Fibroblast of skin of left quadriceps (primary cell): ENCODE measurements at regions not wholly inside any gene's neighbourhood (a gene's known extent, or its start where the extent isn't known, plus 50 kb on each side); places are given as distances from the start of the nearest gene placed in this dataset.

Experiments
- DNase-seq, 2 experiments: peaks; one replicate each; pipeline ENCODE4 v3.0.0-alpha.2; 2013; ENCODE audit warnings: low read depth in 2 of 2

DNA sequence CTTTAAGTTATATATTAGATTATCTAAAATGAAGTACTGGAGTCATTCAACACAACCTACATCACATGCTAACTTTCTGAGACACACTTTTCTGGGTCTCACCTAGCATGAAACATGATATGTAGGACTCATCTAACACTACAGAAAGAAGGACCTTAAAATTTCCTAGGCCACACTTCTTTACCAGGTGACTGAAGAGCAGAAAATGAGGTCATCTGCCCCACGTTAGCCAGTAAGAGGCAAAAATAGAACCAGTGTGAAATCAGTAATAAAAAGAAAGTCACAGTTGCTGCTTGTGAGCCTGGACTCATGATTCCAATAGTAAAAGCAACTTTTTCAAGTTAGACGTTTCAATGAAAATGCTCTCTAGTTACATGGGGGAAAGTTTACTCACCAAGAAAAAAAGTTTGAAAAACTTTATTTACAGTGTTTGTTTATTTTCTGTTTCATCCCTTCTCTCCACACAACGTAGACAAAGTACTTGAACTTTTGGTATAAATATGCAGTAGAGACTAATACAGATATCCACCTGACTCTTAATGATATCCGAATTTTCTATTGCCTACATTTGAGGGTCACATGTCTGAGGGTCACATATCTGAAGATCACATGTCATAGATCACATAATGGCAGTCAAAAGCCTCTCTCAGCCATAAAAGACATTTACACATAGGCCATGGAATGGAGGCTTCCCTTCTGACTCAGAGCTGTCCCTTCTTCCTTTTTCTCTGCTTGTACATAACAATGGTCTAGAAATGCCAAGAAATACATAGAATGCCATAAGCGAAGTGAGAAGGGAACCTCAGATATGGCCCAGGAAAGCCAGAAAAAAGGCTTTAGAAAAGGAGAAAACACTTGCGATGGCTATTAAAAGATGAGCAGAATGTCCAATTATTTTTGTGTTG is 362.9 kb downstream of the ZEB2 start:
- no peak for DNase-seq

DNA sequence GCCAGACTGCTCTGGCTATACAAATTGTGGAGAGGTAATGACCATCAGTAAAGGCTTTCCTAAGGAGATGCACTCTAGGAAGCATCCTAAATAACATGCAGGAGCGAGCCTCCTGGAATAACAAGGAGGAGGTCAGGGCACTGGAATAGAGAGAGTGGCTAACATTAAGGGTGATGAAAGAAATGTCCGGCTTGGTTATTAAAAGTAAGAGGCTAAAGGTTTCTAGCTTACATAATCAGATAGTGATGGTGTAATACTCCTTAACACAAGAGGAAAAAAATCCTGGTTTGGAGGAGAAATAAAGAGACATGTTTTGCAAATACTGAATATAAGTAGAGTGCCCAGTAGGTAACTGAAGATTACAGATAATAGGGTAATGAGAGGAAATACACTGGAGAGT is 365.7 kb downstream of the ZEB2 start:
- no peak for DNase-seq

DNA sequence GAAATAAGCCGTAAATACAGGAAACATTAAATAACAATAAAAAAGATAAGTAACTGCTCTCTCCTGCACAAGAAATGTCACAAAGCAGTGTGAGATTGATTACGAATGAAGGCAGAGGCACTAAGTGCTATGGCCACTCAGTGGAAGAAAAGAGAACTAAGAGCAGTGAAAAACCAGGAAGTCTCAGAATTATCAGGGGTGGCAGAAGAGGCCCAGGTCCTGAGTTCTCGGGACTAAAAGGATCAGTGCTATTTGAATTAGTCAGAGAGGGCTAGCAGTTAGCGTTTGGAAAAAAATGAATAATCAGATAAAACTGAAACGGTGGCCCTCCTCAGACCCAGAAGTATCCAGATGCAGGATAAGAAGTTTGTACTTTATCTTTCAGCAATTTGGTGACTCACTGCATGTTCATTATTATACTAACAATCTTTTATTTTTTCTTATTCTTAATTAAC is 367.1 kb downstream of the ZEB2 start:
- DNase-seq, result peak; percentile 14 to 24

DNA sequence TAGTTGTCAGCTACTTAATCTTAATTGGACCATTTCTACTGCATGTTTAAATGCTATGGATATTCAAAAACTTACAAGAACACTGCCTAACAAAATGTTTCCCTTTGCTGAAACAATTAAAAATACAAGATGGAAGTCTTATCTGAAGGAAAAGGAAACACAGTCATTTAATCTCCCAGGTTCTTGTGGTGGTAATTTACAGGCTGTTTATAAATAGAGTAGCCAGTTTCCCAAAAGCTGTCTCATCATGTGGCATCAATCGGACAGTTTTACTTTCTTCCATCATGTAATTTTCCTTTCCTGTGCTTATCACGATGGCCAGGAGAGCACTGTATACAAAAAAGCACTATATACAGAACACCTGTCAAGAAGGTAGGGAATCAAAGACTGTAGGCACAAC is 368.1 kb downstream of the ZEB2 start:
- DNase-seq, result no peak

DNA sequence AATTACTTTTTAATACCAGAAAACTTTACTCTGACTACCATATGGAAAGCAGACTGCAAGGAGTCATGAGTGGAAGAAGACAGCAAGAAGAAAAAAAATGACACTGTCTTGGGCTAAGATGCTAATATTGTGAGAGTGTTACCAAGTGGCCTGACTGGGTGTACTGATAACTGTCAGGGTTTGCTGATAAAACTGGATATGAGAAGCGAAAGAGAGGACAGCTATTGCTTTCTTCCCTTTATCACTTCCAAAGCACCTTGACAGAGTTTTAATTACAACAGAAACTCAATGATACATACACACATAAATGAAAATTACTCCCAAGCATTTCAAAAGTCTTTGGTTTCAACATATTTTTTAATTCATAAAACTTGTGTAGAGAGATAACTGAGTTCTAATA is 368.5 kb downstream of the ZEB2 start:
- DNase-seq, result no peak

DNA sequence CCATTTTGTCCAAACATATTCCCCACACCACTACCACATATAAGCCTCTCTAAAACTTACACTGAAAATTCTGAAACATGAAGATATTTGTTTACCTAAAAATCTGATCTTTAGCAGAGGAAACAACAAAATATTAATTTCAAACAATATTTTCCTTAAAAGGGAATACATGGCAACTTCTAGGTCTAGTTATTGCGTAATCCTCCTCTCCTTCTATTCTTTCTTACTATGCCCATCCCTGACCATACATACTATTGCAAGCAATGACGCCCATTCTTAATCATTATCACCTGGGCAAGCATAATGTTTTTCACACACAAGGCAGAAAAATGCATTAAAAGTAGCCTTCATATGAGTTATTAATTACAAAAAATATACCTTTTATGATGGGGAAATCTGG is 372.6 kb downstream of the ZEB2 start:
- DNase-seq, result no peak

DNA sequence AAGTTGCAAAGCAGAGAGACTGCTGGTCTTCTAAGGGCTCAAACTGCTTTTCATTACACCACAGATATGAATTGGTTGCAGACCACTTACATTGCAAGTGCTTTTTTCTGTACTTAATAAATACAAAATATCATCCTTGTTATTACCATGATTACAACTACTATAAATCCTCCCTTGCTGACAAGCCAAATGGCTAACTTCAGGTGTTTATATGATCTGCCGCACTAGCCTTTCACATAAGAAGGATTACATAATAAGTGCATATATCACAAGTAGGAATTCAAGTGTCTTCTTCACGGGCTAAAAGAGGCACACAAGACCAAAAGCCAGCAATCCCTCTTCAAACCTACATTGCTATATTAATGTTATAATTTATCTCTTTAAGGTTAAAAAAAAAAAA is 373.0 kb downstream of the ZEB2 start:
- no peak for DNase-seq

DNA sequence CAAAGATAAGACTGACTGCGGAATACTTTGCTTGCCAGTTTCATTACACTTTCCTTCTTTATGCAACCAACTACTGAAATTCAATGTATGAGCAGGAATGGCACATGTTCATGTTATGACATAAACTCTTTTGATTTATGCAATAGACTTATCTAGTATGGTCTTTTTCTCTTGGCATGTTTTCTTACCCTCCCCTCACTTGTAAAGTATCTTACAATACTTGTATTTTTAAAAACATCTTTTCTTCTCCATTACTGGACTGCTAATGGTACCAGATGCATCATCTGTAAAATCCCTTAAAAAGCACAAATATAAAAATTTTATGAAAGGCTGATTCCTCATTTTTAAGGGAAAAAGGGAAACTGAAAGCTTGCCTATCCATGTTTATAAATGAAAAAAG is 373.8 kb downstream of the ZEB2 start:
- no peak for DNase-seq

DNA sequence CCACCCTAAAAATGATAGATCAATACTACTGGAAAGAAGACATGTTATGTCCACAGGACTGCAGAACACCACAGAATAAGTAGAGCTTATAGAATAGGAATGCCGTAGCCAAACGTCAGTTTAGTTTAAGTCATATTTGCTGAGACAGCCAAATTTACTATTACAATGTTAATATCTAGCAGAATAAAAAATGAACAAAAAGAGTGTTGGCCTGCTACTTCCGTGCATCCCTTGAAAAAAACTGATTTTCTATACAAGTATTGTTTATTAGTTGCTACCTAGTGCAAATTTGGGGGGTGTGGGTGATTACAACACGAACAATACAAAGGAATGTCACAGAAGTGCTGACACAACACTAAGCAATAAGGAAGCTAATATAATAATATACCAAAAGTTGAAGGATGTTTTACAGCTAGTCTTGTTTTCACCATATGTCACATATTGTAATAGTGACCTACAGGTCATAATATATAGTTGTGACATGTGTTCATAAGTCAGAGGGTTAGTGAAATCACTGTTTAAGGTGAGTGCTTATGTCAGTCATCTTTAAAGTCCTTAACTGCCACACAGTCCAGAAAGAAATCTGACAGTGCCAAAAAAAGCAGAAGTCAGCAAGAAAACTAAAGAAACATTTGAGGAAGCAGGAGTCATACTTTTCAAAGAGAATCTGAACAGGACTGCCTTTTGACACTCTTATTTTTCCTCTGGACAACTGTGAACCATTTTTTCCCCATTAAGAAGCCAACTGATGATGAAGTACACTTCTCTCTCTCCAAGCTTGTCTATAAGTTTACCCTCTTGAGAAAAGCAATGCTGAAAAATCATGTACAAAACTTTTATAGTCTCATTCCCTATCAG is 376.4 kb downstream of the ZEB2 start:
- no peak for DNase-seq

DNA sequence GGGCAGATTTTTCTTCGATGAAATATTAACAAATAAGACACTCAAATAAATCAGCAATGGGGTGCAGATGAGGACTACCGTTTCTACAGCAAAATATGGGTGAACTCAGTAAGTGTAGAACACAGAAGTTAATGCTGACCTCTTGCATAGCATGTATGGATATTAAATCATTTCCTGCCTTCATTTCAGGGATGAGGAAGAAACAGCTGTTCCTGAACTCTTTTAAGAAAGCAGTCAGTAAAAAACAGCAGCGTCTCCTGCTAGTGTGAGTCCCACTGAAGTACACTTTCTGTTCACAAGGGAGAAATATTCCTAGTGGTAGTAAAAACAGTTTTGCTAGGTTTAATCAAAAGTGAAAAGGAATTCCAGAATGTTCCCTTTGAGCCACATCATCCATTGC is 379.0 kb downstream of the ZEB2 start:
- no peak for DNase-seq

DNA sequence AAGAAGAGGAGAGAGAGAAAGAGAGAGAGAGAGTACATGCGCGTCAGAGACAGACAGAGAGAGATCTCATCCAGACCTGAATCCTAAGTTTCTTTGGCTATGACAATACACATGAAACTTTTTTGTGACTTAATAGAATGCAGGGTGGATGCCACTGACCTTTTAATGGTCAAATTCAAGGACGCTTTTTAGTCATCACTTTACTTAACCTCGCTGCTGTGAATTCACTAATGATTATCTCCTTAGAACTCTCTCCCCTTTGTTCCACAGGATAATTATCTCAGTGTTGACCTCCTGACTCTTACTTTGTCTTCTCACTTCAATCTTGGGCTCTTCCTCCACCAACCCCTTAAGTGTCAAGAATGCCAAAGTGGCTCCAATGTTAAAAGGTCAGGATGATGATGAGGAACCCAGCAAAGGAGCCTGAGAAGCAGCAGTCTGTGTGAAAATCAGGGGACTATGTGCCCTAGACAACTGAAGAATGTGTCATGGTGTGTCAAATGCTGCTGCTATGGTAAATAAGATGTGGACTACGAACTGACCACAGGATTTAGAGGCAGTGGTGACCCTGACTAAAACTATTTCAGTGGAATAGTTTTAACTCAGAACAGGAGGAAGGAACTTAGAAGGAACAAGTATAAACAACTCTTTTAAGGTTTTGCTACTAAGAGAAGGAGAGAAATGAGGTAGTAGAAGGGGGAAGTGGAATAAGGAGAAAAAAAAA is 382.1 kb downstream of the ZEB2 start:
- no peak for DNase-seq

DNA sequence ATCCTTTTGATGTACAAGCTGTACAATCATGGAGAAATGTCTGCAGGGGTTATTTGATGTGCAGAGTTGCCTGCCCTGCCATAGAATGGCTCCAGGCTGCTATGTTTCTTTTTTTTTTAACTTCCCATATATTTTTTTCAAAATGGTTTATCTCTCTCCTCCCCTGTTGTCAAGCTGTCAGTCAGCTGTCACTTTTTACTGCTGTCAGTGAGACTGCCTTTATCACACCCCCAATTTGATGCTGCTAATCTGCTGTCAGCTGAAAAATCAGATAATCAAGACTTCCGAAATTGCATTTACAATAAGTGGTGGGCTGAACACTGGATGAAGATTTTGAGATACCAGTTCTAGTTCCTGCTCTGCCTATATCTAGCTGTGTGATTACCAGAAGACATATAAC is 382.6 kb downstream of the ZEB2 start:
- DNase-seq, result no peak

DNA sequence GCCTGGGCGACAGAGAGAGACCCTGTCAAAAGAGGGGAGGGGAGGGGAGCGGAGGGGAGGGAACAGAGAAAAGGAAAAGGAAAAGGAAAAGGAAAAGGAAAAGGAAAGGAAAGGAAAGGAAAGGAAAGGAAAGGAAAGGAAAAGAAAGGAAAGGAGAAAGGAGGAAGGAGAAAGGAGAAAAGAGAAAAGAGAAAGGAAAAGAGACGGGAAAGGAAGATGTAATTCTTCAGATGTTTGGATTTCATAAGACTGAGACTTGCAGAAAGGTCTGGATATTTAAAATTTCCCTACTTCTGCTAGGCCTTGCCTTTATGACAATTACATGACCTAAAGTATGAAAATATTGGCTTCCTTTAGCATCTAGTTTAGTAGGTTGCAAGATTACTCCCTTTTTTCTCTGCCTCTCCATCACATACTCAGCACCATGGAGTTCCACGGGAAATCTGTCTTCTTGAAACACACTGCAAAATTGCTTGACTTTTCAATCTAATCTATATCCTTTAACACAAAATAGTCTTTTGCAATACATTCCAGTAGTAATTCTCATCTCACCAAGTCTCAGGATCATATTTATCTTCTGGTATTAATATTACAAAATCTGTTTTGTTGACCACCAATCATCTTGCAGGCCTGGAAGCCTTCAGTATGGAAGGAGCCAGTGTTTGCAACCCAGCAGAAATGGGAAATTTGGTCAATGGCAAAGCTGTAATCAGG is 383.5 kb downstream of the ZEB2 start:
- no peak for DNase-seq

DNA sequence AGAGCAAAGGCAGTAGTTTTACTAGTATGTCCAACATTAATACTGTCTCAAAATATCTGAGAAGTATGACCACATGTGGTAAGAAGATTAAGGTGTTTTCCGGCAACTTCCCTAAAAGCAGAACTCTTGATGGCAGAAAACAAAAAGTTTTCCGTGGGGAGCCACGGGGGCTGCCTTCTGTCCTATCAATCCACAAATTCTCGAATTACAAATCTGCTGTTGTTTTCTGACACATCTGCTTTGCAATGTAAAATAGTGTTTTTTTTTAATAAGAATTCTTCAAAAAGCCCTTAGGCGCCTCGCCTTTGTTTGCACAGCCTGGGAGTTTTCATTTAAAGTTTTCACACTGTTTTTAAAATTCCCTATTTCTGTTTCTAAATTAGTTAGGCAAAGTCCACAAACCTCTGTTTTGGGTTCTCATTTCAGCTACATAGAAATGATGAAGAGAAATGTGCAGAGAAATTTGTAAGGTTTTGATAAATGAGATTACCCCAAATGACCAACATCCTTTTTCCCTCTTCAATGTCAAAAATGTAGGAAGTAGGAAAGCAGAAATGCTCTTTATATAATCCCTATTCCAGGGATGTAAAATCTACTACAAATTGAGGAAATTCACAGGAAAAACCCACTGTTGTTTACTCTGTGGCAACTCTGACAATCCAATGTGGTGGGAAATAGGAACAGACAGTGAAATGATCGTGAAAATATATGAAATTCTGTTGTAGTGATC is 385.8 kb downstream of the ZEB2 start:
- DNase-seq, result no peak

DNA sequence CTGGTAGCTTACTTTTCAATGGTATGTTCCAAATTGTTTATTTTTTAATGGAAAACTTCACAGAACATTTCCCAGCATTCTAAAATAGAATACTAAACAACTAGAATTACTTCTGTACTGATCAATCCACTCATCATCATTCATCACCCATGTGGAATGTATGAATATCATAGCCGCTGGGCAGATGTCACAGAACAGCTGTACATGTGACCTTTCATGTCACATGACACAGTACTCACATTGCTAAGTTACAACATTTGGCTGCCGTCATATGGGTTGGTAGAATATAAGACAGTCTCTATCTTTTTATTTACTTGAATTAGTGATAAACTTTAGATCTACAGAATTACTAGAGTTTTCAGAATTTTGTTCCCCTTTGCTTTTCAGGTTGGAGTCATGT is 387.6 kb downstream of the ZEB2 start:
- no peak for DNase-seq

DNA sequence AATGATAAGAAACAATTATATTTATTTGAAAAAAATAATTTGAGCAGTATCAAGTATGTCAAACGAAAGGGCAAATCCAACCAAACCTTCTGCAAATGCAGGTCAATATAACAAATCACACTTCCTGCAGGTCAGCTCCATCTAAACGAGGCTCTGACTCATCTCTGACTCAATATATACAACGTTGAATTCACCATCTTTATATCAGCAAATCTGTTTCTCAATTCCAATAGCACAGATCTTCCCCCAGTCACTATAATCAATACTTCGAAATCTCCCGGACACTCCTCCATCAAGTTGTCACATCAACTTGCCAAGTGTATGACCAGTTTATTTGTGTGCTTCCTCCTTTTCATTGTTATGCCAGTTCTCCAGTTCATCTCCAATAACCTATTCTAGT is 388.9 kb downstream of the ZEB2 start:
- DNase-seq, result no peak

DNA sequence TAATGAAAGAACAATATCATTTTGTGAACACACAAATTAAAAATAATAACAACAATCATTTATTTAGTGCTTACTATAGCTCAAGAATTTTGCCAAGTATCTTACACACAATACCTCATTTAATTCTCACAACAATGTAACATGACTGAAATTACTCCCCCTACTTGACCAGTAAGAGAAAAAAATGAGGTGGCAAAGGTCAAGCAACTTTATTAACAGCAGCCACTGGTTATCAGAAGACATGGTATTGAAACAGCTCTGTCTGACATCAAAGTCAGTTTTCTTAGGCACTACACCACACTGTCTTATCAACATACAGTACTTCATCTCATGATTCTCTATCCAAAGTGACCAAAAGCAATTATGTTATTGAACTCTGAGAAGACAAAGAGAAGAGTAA is 389.4 kb downstream of the ZEB2 start:
- DNase-seq, result no peak

DNA sequence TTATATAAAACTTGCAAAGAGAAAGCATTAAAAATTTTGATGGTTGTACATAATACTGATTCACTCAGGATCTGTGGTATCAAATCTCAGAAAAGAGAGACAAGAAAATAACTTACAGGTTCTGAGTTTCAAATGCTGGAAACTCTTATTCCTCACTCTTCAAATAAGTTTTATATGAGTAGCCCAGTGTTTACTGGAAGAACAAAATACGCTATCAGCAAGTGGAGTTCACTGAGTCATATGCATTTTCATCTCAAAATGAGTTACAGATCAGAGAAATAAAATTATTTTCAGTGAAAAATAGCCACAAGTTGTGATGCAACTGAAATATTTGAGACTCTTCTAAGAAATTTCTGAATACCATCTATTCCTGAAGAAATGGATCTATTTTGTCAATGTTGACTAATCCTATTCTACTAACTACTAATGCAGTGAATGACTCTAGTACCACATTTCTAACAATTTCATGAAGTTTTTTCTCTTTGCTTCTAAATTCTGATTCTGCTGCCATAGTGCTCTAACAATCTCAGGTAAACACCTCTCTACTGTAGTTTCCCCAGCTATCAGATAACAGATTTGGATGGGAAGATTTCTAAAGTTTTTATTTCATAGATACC is 391.7 kb downstream of the ZEB2 start:
- DNase-seq, result no peak

DNA sequence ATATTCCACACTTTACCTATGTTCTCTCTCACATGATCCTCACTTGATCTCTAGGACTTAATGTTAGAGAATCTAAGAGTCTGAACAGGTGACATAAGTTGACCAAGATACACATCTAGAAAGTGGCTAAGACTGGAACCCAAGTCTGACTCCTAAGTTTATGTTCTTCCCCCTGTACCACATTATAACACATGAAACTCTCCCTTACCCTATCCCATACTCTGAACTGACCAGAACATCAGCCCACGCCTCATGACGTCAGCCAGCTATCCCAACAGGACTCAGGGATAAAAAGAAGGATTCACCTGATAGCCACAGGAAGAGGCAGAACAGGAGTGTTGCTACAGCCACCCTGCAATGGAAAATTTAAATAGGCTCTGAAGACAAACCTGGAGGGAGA is 392.2 kb downstream of the ZEB2 start:
- DNase-seq, result no peak

DNA sequence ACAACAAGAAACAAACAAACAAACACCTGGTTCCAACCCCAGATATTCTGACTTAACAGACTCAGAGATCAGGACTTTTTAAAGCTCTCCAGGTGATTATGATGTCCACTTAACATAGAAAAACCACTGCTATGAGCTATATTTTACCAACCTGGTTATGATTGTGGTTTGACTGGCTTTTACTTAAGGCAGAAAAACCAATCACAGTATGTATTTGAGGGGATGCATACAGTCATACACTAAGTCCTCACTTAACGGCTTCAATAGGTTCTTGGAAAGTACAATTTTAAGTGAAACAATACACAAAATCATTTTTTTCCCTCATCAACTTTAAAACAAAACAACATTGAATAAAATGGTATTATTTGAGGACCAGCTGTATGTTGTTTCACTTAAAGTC is 393.6 kb downstream of the ZEB2 start:
- no peak for DNase-seq

DNA sequence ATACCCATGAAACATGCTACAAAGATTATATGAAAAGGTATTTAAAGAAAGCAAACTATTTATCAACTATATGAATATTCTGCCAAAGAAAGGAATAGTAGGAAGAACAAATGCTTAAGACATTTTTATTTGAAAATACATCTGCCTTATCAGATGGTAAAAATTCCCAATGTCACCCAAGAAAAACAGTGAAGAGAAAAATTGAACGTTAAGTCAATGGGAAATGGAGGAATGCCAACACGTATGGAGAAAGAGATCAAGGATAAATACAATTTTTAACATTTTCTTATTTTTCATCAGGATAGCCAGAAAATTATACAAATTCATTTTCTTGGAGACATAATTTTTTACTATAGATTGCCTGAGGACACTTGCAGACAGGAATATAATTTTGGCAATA is 394.2 kb downstream of the ZEB2 start:
- DNase-seq, result no peak
